ENCODE measurements at regions not wholly inside any gene's neighbourhood (a gene's known extent, or its start where the extent isn't known, plus 50 kb on each side); places are given as distances from the start of the nearest gene placed in this dataset.

- TF ChIP-seq EZH2 (IDR thresholded peaks at IDR 0.05; ENCODE audit: insufficient read depth, poor library complexity, severe bottlenecking) (no peak), EZH2phosphoT487 (IDR thresholded peaks at IDR 0.05; ENCODE audit: insufficient read depth, low read depth) (no peak)
These were observed 61.5 kb upstream of the ULK4 start for GRCh38 chr3:42023380-42023779.
